ENCODE measurements at regions not wholly inside any gene's neighbourhood (a gene's known extent, or its start where the extent isn't known, plus 50 kb on each side); places are given as distances from the start of the nearest gene placed in this dataset.

DNA sequence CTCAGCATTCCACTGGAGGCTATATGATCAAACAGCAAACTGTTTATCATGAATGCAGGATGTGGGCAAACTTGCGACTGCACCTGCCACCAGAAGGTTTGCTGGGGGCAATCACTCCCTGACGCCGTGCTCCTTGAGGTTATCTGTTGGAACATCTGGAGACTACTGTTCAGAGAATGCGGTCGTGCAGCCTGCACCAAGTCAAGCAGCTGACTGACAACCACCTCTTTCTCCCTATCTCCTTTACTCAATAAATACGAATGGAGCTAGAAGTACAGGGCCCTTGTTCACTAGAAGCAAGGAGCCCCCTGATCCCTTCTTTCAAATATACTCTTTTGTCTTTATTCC, 2101.2 kb downstream of the TP53TG3F start:
- no peak for TF ChIP-seq CTCF (IDR thresholded peaks at IDR 0.05)
- Mint-ChIP-seq H3K9me3 (ENCODE audit: low read depth) (peaks cover 64% of the 10 kb centered on the region), H3K27me3 (ENCODE audit: low read depth) (no peaks in the 10 kb centered on the region), H3K4me3 (ENCODE audit: unreplicated experiment) (no peak overlapping the region), H3K4me1 (ENCODE audit: low read depth) (no peaks in the 10 kb centered on the region), H3K36me3 (ENCODE audit: low read depth) (no peaks in the 10 kb centered on the region), H3K27ac (ENCODE audit: unreplicated experiment) (no peak overlapping the region)
- DNase-seq (ENCODE audit: low spot score): no peak

DNA sequence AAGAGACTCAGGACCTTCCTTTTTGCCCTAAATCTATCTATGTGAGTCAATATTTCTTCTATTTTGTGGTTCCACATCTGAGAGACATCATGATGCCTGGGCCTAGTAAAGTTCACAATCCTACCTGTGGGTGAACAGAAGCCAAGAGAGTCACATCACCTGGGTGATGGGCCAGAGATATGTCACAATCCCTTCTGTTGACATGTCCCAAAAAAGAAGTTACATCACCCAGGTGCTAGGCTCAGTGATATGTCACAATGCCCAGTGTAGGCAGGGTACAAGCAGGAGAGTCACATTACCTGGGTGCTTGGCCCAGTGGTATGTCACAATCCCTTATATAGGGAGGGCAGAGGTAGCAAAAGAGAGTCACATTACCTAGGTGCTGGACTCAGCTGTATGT, 2101.9 kb downstream of the TP53TG3F start:
- H3K36me3 Mint-ChIP-seq (ENCODE audit: low read depth): no peaks in the 10 kb centered on the region
- H3K27me3 Mint-ChIP-seq (ENCODE audit: low read depth): no peaks in the 10 kb centered on the region
- DNase-seq (ENCODE audit: low spot score): no peak
- H3K27ac Mint-ChIP-seq (ENCODE audit: unreplicated experiment): no peak overlapping the region
- H3K4me1 Mint-ChIP-seq (ENCODE audit: low read depth): no peaks in the 10 kb centered on the region
- H3K9me3 Mint-ChIP-seq (ENCODE audit: low read depth): peaks cover 66% of the 10 kb centered on the region
- no peak overlapping the region for H3K4me3 Mint-ChIP-seq (ENCODE audit: unreplicated experiment)
- no peak for TF ChIP-seq CTCF (IDR thresholded peaks at IDR 0.05)

DNA sequence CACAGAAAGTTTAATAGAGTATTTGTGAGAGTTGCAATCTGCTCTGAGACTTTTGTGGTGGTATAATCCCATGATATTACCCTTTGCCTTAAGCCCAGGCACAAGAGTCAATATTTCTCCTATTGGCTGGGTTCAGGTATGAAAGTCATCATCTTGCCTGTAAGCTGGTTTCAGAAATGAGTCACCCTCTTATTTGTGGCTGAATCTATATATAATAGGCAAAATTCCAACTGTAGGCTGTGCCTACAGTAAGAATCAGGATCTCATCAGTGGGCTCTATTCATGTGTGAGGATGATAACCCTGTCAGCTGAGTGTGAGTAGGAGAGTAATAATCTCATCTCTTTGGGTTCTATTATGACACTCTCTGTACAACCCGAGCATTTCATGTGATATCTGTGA, 2103.1 kb downstream of the TP53TG3F start:
- peaks cover 67% of the 10 kb centered on the region for H3K9me3 Mint-ChIP-seq (ENCODE audit: low read depth)
- H3K4me1 Mint-ChIP-seq (ENCODE audit: low read depth): no peaks in the 10 kb centered on the region
- DNase-seq (ENCODE audit: low spot score): no peak
- no peak overlapping the region for H3K27ac Mint-ChIP-seq (ENCODE audit: unreplicated experiment)
- TF ChIP-seq CTCF (IDR thresholded peaks at IDR 0.05): no peak
- H3K36me3 Mint-ChIP-seq (ENCODE audit: low read depth): no peaks in the 10 kb centered on the region
- no peaks in the 10 kb centered on the region for H3K27me3 Mint-ChIP-seq (ENCODE audit: low read depth)
- no peak overlapping the region for H3K4me3 Mint-ChIP-seq (ENCODE audit: unreplicated experiment)

DNA sequence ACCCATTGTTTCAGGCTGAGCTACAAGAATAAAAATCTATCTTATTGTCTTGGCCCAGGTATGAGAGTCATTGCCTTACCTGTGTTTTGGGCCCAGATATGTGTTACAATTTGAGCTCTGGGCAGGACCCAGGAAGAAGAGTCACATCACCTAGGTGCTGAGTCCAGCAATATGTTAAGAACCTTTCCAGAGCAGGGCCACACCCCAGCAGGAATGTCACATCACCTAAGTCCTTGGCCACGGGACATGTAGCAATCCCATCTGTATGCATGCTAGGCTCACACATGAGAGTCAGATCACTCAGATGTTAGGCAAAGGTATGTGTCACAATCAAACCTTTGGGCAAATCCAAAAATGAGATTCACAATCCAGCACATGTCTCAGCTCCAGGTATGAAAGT, 2103.5 kb downstream of the TP53TG3F start:
- no peaks in the 10 kb centered on the region for H3K4me1 Mint-ChIP-seq (ENCODE audit: low read depth)
- H3K9me3 Mint-ChIP-seq (ENCODE audit: low read depth): peaks cover 68% of the 10 kb centered on the region
- no peak for TF ChIP-seq CTCF (IDR thresholded peaks at IDR 0.05)
- no peaks in the 10 kb centered on the region for H3K27me3 Mint-ChIP-seq (ENCODE audit: low read depth)
- H3K4me3 Mint-ChIP-seq (ENCODE audit: unreplicated experiment): no peak overlapping the region
- no peak overlapping the region for H3K27ac Mint-ChIP-seq (ENCODE audit: unreplicated experiment)
- no peak for DNase-seq (ENCODE audit: low spot score)
- H3K36me3 Mint-ChIP-seq (ENCODE audit: low read depth): no peaks in the 10 kb centered on the region

DNA sequence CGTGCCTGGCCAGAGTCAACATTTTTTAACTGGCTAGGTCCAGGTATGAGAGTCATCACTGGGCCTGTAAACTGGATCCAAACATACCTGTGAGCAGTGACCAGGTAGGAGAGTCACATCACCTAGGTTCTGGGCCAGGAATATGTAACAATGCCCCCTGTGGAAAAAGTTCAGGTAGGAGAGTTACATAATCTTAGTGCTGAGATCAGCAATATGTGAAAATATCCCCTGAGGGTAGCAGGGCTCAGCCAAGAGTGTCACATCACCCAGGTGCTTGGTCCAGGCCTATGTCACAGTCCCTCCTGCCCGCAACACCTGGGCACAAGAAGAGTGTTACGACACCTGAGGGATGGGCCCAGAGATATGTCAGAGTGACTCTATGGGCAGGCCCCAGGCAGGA, 2104.7 kb downstream of the TP53TG3F start:
- peaks cover 69% of the 10 kb centered on the region for H3K9me3 Mint-ChIP-seq (ENCODE audit: low read depth)
- no peak for TF ChIP-seq CTCF (IDR thresholded peaks at IDR 0.05)
- no peaks in the 10 kb centered on the region for H3K27me3 Mint-ChIP-seq (ENCODE audit: low read depth)
- no peaks in the 10 kb centered on the region for H3K4me1 Mint-ChIP-seq (ENCODE audit: low read depth)
- H3K27ac Mint-ChIP-seq (ENCODE audit: unreplicated experiment): no peak overlapping the region
- H3K4me3 Mint-ChIP-seq (ENCODE audit: unreplicated experiment): no peak overlapping the region
- H3K36me3 Mint-ChIP-seq (ENCODE audit: low read depth): no peaks in the 10 kb centered on the region
- no peak for DNase-seq (ENCODE audit: low spot score)

Data from chondrocyte (in vitro differentiated cells).